ENCODE measurements at regions not wholly inside any gene's neighbourhood (a gene's known extent, or its start where the extent isn't known, plus 50 kb on each side); places are given as distances from the start of the nearest gene placed in this dataset.

GRCh38 chr1:10901891-10902805, 105.7 kb upstream of the CASZ1 start:
- no peaks in the 10 kb centered on the region for H3K4me1 ChIP-seq (ENCODE audit: control insufficient read depth in 2 of 3, insufficient read depth in 2 of 3, low read depth in 1 of 3, low read length in 3 of 3)
- H3K36me3 ChIP-seq (ENCODE audit: control insufficient read depth in 2 of 3, insufficient read depth in 3 of 3, low read length in 3 of 3): no peaks in the 10 kb centered on the region
- intact Hi-C loops (cut with DNase I): no loop called here
- H3K9ac ChIP-seq (ENCODE audit: low read length in 3 of 3): no peak overlapping the region
- no peaks in the 10 kb centered on the region for H3K27me3 ChIP-seq (ENCODE audit: control insufficient read depth, insufficient read depth, low read length)
- no peak overlapping the region for H3K27ac ChIP-seq (ENCODE audit: low read depth in 2 of 2, low read length in 2 of 2)
- H3K9me3 ChIP-seq (ENCODE audit: control insufficient read depth in 2 of 3, insufficient read depth in 1 of 3, low read length in 3 of 3): no peaks in the 10 kb centered on the region
- no peak for TF ChIP-seq CTCF (IDR thresholded peaks at IDR 0.05; ENCODE audit: borderline replicate concordance, extremely low read depth, insufficient read depth)
- FAIRE-seq (no peak), DNase-seq (peak in 4 of 5 donors; percentile 47 to 70 (median 58))
- no peak overlapping the region for H3K4me3 ChIP-seq (ENCODE audit: low read length in 3 of 3)

GRCh38 chr1:10903421-10903820, 107.0 kb upstream of the CASZ1 start:
- no peak overlapping the region for H3K27ac ChIP-seq (ENCODE audit: low read depth in 2 of 2, low read length in 2 of 2)
- intact Hi-C loops (cut with DNase I): no loop called here
- no peak for FAIRE-seq

GRCh38 chr1:10903821-10904220, 107.4 kb upstream of the CASZ1 start:
- intact Hi-C loops (cut with DNase I): no loop called here
- FAIRE-seq (no peak), DNase-seq (peak in 1 of 5 donors; percentile 60)
- Histone ChIP-seq H3K9ac (ENCODE audit: low read length in 3 of 3) (no peak overlapping the region), H3K27me3 (ENCODE audit: control insufficient read depth, insufficient read depth, low read length) (no peaks in the 10 kb centered on the region), H3K36me3 (ENCODE audit: control insufficient read depth in 2 of 3, insufficient read depth in 3 of 3, low read length in 3 of 3) (no peaks in the 10 kb centered on the region), H3K9me3 (ENCODE audit: control insufficient read depth in 2 of 3, insufficient read depth in 1 of 3, low read length in 3 of 3) (no peaks in the 10 kb centered on the region), H3K4me1 (ENCODE audit: control insufficient read depth in 2 of 3, insufficient read depth in 2 of 3, low read depth in 1 of 3, low read length in 3 of 3) (no peaks in the 10 kb centered on the region), H3K4me3 (ENCODE audit: low read length in 3 of 3) (no peak overlapping the region), H3K27ac (ENCODE audit: low read depth in 2 of 2, low read length in 2 of 2) (no peak overlapping the region)
- no peak for TF ChIP-seq CTCF (IDR thresholded peaks at IDR 0.05; ENCODE audit: borderline replicate concordance, extremely low read depth, insufficient read depth)

More at GRCh38 chr1:10903421-10903820, 107.0 kb upstream of the CASZ1 start:
- H3K9me3 ChIP-seq (ENCODE audit: control insufficient read depth in 2 of 3, insufficient read depth in 1 of 3, low read length in 3 of 3): no peaks in the 10 kb centered on the region
- no peaks in the 10 kb centered on the region for H3K27me3 ChIP-seq (ENCODE audit: control insufficient read depth, insufficient read depth, low read length)
- DNase-seq: peak in 1 of 5 donors; percentile 41
- H3K4me1 ChIP-seq (ENCODE audit: control insufficient read depth in 2 of 3, insufficient read depth in 2 of 3, low read depth in 1 of 3, low read length in 3 of 3): no peaks in the 10 kb centered on the region
- no peaks in the 10 kb centered on the region for H3K36me3 ChIP-seq (ENCODE audit: control insufficient read depth in 2 of 3, insufficient read depth in 3 of 3, low read length in 3 of 3)
- no peak for TF ChIP-seq CTCF (IDR thresholded peaks at IDR 0.05; ENCODE audit: borderline replicate concordance, extremely low read depth, insufficient read depth)
- no peak overlapping the region for H3K4me3 ChIP-seq (ENCODE audit: low read length in 3 of 3)
- no peak overlapping the region for H3K9ac ChIP-seq (ENCODE audit: low read length in 3 of 3)
